Caco-2 (cell line): ENCODE measurements at regions not wholly inside any gene's neighbourhood (a gene's known extent, or its start where the extent isn't known, plus 50 kb on each side); places are given as distances from the start of the nearest gene placed in this dataset.

Experiments
- BruUV-seq: library from RNA; stranded (reverse); fragments of 400-500 nt; replicated peaks from 2 replicates; lab custom pipeline; 2021; lab: Mats Ljungman, UMichigan
- CTCF ChIA-PET: fragments of 300-600 bp; sonication (Branson Sonifier 250); formaldehyde crosslinking; loops from one replicate; lab custom pipeline; 2022; ENCODE audit warnings: antibody characterized with exemption; lab: Charles Lee
- POLR2A ChIA-PET: fragments of 300-600 bp; sonication (Branson Sonifier 250); formaldehyde crosslinking; loops from one replicate; lab custom pipeline; 2022; ENCODE audit warnings: antibody characterized with exemption; lab: Charles Lee
- DNase-seq, 2 experiments: peaks; one replicate each; pipeline versions ENCODE4 v3.0.0 to v3.0.0-alpha.2; 2020 to 2022
- H3K27me3 ChIP-seq: replicated peaks from 2 replicates; pipeline ENCODE4 v1.6.0; 2011; ENCODE audit warnings: low read length; ENCODE audit not compliant: control insufficient read depth, insufficient read depth
- H3K36me3 ChIP-seq: 2 replicates; pipeline ENCODE4 v1.5.1; 2011; ENCODE audit warnings: low read length; ENCODE audit not compliant: control insufficient read depth, insufficient read depth
- H3K4me1 ChIP-seq: fragments of 250-450 bp; sonication (Bioruptor Pico); 2 replicates; pipeline ENCODE4 v1.5.1; 2020; ENCODE audit warnings: mild to moderate bottlenecking
- H3K4me3 ChIP-seq: 2 replicates; pipeline ENCODE4 v1.5.1; 2011; ENCODE audit warnings: low read depth, mild to moderate bottlenecking, control low read depth, low read length
- H3K9me3 ChIP-seq: fragments of 250-450 bp; sonication (Bioruptor Pico); 2 replicates; pipeline ENCODE4 v1.5.1; 2020; ENCODE audit warnings: mild to moderate bottlenecking, moderate library complexity
- H3K27ac Mint-ChIP-seq: one replicate; pipeline ENCODE4 v1.8.0; 2022; ENCODE audit warnings: mixed read lengths; ENCODE audit not compliant: unreplicated experiment
- H3K27me3 Mint-ChIP-seq: one replicate; pipeline ENCODE4 v1.8.0; 2022; ENCODE audit warnings: mixed read lengths; ENCODE audit not compliant: insufficient read depth, unreplicated experiment
- H3K36me3 Mint-ChIP-seq: one replicate; pipeline ENCODE4 v1.8.0; 2022; ENCODE audit warnings: mild to moderate bottlenecking, mixed read lengths; ENCODE audit not compliant: insufficient read depth, unreplicated experiment
- H3K4me1 Mint-ChIP-seq: one replicate; pipeline ENCODE4 v1.8.0; 2022; ENCODE audit warnings: low read depth, mixed read lengths; ENCODE audit not compliant: unreplicated experiment
- H3K4me3 Mint-ChIP-seq: one replicate; pipeline ENCODE4 v1.8.0; 2022; ENCODE audit warnings: mild to moderate bottlenecking, moderate library complexity, mixed read lengths; ENCODE audit not compliant: unreplicated experiment
- H3K9me3 Mint-ChIP-seq: one replicate; pipeline ENCODE4 v1.8.0; 2022; ENCODE audit warnings: mixed read lengths; ENCODE audit not compliant: unreplicated experiment
- intact Hi-C: fragments of 100-400 bp; cut with micrococcal nuclease; formaldehyde crosslinking; loops from one replicate; pipeline ENCODE4 v1.10.0; 2022; ENCODE audit not compliant: unreplicated experiment
- TF ChIP-seq, protein P1 (sequence below), 2 experiments: fragments of 200-600 bp in 1 of 2; IDR thresholded peaks; 1 replicate in 1 of 2; 2 replicates in 1 of 2; pipeline versions ENCODE4 v1.5.1 to v1.8.0; 2011 to 2022; ENCODE audit warnings: antibody characterized with exemption in 1 of 2, control low read depth in 1 of 2, inconsistent platforms in 1 of 2, low read depth in 1 of 2, low read length in 1 of 2, mild to moderate bottlenecking in 1 of 2, moderate library complexity in 1 of 2; ENCODE audit not compliant: insufficient read depth in 1 of 2, severe bottlenecking in 1 of 2, unreplicated experiment in 1 of 2

DNA sequence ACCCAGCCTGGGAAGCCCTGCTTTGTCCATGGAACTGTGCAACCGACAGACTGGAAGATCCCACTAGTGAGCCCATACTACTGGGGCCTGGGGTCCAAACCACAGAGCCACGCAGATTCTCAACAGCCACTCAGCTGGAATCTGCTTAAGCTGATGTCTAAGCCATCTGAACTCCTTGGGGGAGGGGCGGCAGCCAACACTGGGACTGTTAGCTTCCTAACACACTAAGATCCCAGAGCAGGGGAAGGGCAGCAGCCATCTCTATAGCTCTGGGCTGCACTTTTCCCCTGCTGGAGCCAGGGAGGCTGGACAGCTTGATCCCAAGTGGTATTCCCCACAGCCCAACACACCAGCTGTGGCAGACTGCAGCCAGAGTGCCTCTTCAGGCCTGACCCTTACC is 118.3 kb downstream of the RPRM start:
- Histone ChIP-seq H3K4me1 (no peaks in the 10 kb centered on the region), H3K9me3 (no peaks in the 10 kb centered on the region), H3K27me3 (no peaks in the 10 kb centered on the region), H3K4me3 (no peak overlapping the region), H3K36me3 (no peaks in the 10 kb centered on the region)
- Mint-ChIP-seq H3K27ac (no peak overlapping the region), H3K4me3 (no peak overlapping the region), H3K4me1 (no peaks in the 10 kb centered on the region), H3K36me3 (no peaks in the 10 kb centered on the region), H3K27me3 (peaks cover 9% of the 10 kb centered on the region), H3K9me3 (no peaks in the 10 kb centered on the region)
- TF ChIP-seq, protein P1, sequence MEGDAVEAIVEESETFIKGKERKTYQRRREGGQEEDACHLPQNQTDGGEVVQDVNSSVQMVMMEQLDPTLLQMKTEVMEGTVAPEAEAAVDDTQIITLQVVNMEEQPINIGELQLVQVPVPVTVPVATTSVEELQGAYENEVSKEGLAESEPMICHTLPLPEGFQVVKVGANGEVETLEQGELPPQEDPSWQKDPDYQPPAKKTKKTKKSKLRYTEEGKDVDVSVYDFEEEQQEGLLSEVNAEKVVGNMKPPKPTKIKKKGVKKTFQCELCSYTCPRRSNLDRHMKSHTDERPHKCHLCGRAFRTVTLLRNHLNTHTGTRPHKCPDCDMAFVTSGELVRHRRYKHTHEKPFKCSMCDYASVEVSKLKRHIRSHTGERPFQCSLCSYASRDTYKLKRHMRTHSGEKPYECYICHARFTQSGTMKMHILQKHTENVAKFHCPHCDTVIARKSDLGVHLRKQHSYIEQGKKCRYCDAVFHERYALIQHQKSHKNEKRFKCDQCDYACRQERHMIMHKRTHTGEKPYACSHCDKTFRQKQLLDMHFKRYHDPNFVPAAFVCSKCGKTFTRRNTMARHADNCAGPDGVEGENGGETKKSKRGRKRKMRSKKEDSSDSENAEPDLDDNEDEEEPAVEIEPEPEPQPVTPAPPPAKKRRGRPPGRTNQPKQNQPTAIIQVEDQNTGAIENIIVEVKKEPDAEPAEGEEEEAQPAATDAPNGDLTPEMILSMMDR (IDR thresholded peaks at IDR 0.05; ENCODE audit: insufficient read depth in 1 of 2, low read depth in 1 of 2, low read length in 1 of 2, severe bottlenecking in 1 of 2, unreplicated experiment in 1 of 2) = no peak
- ChIA-PET CTCF (no interaction called here), POLR2A (no interaction called here)
- no peak for DNase-seq
- intact Hi-C loops = no loop called here
- BruUV-seq = no TSS peak

DNA sequence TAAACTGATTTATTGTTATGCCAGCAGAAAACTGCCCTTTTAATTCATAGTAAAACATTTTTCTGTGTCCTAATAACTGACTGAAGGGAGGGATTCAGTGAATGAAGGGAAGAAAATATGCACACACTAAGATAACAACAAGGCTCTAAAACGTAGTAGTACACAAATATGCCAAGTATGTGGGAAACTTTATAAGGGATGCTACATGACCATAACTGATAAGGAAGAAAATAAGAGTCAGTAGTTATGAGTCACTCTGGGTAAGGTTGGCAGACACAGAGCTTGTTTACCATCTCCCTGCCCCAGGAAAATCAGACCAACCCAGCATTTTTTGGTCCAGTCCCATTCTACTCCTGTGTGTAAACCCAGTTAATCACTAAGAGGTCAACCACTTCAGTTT is 124.2 kb downstream of the RPRM start:
- H3K27me3 ChIP-seq = no peaks in the 10 kb centered on the region
- H3K36me3 ChIP-seq = no peaks in the 10 kb centered on the region
- ChIA-PET POLR2A (no interaction called here), CTCF (no interaction called here)
- Mint-ChIP-seq H3K36me3 (no peaks in the 10 kb centered on the region), H3K27me3 (peaks cover under 1% of the 10 kb centered on the region), H3K9me3 (peaks cover 11% of the 10 kb centered on the region), H3K4me1 (no peaks in the 10 kb centered on the region), H3K27ac (no peak overlapping the region), H3K4me3 (no peak overlapping the region)
- TF ChIP-seq, protein P1 (IDR thresholded peaks at IDR 0.05; ENCODE audit: insufficient read depth in 1 of 2, low read depth in 1 of 2, low read length in 1 of 2, severe bottlenecking in 1 of 2, unreplicated experiment in 1 of 2) = no peak
- H3K4me1 ChIP-seq = no peaks in the 10 kb centered on the region
- 0 out of 2 replicates have a peak, but pooled peaks cover 3% of the 10 kb centered on the region for H3K9me3 ChIP-seq
- no peak overlapping the region for H3K4me3 ChIP-seq
- DNase-seq = no peak
- BruUV-seq = no TSS peak
- intact Hi-C loops = no loop called here

DNA sequence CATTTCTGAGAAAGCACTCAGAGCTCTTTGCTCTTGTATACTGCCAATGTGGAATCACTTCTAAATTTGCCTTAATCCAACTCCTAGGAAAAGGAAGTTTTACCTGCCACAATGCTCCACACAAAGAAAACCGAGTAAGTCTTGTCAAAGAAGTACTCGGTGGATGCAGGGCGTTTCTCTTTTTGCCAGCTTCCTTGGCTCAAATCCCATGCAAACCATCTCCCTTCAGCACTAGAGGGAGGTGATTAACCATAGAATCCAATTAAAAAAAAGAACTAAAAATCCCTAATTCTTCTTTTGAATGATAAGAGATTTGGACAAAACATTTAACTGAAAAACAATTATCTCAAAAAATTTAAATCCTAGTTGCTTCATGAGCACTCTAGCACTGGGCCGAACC is 129.0 kb downstream of the RPRM start:
- Histone ChIP-seq H3K9me3 (0 out of 2 replicates have a peak, but pooled peaks cover 3% of the 10 kb centered on the region), H3K4me3 (no peak overlapping the region), H3K36me3 (no peaks in the 10 kb centered on the region), H3K27me3 (no peaks in the 10 kb centered on the region), H3K4me1 (no peaks in the 10 kb centered on the region)
- no peak overlapping the region for H3K4me3 Mint-ChIP-seq
- no peaks in the 10 kb centered on the region for H3K4me1 Mint-ChIP-seq
- H3K9me3 Mint-ChIP-seq = peaks cover 11% of the 10 kb centered on the region
- CTCF ChIA-PET = no interaction called here
- H3K27me3 Mint-ChIP-seq = no peaks in the 10 kb centered on the region
- BruUV-seq = no TSS peak
- intact Hi-C loops = no loop called here
- DNase-seq = no peak
- no peak overlapping the region for H3K27ac Mint-ChIP-seq
- H3K36me3 Mint-ChIP-seq = no peaks in the 10 kb centered on the region
- TF ChIP-seq, protein P1 (IDR thresholded peaks at IDR 0.05; ENCODE audit: insufficient read depth in 1 of 2, low read depth in 1 of 2, low read length in 1 of 2, severe bottlenecking in 1 of 2, unreplicated experiment in 1 of 2) = no peak
- POLR2A ChIA-PET = no interaction called here
